ENCODE measurements at regions not wholly inside any gene's neighbourhood (a gene's known extent, or its start where the extent isn't known, plus 50 kb on each side); places are given as distances from the start of the nearest gene placed in this dataset.
A peak's percentile ranks its signal among the peaks of the same experiment; 100 is the strongest.

DNA sequence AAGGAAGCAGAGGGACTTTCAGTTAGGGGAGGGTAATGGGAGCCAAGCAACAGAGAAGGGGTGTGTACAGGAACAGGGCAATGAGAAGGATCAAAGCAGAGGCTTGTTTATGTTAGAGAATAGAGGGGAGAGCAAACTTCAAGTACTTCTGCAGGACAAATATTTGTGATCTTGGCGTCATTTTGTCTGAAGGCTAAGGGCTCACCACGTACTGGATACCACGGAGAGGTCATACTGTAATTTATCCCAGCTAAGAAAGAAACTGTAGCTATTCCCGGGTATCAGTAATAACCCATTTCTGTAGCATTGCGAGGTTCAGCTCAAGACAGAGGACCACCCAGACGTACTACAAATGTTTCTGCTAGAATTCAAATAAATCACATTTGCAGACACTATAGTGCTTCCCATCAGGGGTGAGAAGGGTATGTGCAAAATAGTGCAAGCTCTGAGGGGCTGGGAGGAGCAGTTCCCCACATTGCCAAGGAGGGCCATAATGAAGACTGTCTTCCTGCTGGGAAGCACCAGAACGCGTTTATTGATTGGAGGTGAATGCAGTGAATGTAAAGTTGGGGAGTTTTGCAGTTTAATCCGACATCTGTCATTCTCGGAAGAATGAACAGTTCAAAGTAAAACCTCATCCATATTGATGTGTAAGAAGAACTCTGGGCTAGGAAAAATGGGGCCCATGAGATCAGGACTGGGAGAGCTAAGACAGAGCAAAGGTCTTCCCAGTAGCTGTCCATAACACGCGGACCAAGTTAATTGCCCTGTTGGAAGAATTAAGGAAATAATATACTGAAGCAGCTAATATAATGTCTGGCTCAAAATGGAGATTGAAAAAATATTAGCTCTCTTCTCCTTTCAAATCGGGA, 136.9 kb downstream of the RWDD3 start:
- no peak for DNase-seq (ENCODE audit: low read depth in 2 of 2)

DNA sequence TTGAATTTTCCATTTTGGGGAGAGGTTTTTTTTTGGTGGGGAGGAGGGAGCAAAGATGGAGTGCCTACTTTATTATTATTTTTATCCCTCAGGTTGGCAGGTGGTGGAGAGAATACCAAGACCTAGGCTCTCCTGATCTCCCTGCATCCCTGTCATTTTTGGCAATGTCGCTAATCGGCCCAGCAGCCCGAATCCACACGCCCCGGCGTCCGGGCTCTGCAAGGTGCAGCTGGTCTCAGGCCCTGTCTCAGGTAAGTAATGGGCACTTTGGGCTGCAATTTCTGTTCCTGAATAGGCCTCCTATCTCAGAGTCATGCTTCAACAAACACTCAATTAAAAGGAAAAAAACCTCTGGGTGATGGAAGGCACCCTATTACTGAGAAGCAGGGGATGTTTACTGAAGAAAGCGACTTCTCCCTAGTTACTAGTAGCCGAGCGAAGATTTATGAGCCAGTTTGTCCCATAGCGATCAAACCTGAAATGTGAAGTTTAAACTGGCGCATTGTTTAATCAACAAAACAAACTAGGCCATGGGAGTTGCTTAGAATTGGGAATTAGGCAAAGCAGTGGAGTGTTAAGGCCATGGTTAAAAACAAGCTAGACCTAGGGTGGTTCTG, 137.8 kb downstream of the RWDD3 start:
- DNase-seq (ENCODE audit: low read depth in 2 of 2), result no peak

DNA sequence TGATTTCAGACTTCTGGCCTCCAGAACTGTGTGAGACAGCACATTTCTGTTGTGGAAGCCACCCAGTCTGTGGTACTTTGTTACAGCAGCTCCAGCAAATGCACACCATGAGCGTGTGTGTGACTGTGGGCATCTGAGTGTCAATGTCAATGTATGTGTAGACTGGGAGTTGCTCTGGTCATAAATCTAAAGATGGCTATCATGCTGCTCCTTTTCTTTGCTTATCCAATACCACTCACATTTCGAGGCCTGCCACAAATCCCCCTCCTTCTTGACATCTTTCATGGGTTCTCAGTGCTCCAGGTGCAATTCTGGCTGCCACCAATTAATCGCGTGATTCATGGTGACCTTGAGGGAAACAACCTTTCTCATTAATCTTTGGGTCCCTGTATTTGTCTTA, 141.2 kb downstream of the RWDD3 start:
- DNase-seq (ENCODE audit: low read depth in 2 of 2), result no peak

DNA sequence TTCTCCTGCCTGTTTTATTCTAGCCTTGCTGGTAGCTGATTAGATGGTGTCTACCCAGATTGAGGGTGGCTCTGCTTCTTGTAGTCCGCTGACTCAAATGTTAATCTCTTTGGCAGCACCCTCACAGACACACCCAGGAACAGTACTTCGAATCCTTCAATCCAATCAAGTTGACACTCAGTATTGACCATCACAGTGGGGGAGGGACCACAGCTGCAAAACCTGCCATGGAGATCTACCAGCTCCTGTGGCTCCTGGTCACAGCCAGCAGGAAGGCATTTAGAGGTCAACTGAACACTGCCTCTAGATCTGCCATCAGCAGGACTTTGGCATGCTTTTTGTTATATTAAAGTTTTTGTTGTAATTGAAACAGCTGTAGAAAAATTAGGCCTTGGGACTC, 146.9 kb downstream of the RWDD3 start:
- DNase-seq (ENCODE audit: low read depth in 2 of 2), result no peak

DNA sequence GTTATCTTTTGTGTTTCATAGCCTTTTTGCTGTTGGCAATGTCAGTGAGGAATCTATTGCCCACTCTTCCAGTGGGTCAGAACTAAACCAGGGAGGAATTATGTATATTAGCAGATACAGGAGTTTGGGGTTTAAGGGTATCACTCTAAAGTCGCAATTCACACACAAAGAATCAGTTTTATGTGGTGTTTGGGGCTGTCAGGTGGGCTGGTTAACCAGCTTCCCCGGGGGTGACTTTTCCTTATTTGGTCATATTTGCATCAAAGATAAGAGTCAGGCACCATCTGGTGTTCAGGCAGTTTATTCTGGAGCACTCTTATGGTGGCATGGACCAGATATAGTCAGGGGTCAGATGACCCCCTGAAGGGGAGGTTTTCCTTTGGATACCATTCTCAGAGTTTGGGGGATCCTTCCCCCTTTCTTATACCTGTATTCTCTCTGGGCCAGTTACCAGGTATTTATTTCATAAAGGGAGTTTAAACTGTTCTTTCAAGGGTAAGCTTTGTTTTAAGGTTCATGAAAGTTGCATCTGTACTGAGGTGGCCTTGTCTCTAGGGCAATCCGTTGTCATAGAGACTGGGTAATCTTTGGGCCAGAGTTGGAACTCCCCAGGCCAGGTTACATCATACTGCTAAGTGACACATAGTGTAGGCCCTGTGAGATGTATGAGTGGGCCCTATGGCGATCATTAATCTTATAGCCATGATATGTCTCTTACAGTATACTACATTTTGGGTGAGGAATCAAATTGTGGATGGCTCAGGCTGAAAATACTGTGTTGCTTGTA, 148.2 kb downstream of the RWDD3 start:
- no peak for DNase-seq (ENCODE audit: low read depth in 2 of 2)

DNA sequence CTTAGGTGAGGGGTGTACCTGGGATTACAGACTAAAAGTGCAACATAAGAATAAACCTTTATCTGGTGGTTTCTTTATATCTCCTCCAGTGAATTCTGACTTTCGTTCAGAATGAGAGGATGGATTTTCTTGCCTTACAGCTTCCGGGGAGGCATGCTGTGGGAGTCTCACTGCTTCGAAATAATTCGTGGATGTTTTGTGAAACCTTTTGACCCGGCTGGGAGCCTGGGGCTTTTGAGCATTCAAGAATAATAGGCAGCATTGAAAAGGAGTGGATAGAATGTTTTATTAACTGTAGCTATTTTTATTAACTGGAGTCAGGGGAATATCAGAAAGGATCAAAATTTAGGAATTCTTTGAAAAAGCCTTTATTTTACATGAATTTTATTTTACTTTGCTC, 149.1 kb downstream of the RWDD3 start:
- DNase-seq (ENCODE audit: low read depth in 2 of 2), result no peak

DNA sequence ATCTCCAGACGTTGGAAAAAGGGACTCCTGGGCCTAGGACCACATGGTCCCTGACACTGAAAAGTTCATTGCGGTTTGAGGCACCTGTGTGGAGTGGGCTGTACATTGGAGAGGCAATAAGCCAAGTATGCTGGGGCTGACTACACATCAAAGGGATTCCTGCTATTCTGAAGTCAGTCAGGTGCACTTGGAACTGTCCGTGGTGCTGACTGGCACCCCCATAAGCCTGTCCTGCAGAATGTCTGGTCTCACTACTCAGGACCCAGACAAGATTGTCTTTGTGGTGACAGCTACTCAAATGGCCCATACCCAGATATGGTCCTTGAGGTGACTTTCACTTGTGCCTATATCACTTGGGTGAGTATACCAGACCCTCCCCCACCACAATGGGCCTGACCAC, 150.6 kb downstream of the RWDD3 start:
- DNase-seq (ENCODE audit: low read depth in 2 of 2), result peak in 1 of 2 donors; percentile 20

DNA sequence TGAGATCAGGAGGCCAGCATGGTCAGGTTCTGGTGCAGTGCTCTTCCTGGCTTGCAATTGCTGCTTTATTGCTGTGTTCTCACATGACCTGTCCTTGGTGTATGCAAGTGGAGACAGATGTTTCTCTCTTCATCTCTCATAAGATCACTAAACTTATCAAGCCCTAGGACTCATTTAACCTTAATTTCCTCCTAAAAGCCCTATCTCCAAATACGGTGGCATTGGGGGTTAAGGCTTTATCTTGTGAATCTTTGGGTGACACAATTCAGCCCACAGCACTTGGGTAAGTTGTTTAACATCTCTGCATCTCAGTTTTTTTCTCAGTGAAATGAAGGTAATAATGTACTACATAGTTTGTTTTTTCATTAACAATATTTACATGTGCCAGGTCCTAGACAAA, 152.4 kb downstream of the RWDD3 start:
- no peak for DNase-seq (ENCODE audit: low read depth in 2 of 2)

DNA sequence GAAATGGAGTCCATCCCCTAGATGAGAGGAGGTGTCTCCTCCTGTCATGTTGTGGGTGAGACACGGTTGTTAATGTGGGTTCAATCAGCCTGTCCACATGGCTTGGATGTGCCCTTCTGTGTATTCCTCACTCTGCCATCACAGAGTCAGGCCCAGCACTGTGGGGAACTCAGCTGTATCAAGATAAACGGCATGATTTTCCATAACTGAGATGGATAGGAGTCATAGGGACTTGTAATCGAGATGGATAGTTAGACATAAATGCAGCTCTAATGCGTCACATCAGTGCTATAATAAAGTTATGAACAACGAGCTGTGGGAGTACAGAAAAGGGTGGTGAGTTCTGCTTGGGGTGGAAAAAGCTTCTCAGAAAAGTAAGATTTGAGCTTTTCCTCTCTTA, 152.9 kb downstream of the RWDD3 start:
- DNase-seq (ENCODE audit: low read depth in 2 of 2), result no peak

DNA sequence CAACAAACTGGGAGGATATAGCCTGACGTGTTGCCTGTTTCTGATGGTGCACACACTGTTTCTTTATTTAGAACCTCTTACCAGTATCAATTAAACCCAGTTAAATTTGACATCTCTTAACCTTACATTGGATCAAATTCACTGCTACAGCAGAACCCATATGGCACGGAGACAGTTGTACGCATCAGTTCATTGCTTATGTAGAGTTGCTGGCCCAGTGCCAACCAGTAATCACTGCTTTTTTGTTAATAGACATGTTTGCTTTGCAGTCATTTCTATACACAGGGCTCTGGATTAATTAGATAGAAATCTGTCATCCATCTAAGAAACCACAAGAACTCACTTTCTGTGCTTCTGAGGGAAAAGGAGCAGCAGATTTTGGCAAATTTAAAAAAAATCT, 154.0 kb downstream of the RWDD3 start:
- DNase-seq (ENCODE audit: low read depth in 2 of 2), result no peak

DNA sequence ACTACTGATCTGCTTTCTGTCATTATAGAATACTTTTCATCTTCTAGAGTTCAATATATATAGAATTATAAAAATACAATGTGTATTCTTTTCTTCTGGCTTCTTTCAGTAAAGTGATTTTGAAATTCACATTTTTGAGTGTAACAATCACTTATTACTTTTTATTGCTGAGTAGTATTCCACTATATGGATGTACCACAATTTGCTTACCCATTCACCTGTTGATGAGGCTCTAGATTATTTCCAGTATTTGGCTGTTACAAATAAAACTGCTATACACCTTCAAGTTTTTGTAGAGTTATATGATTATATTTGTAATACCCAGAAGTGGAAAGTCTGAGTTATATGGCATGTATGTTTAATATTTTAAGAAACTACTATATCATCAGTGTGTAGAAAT, 159.4 kb downstream of the RWDD3 start:
- no peak for DNase-seq (ENCODE audit: low read depth in 2 of 2)

DNA sequence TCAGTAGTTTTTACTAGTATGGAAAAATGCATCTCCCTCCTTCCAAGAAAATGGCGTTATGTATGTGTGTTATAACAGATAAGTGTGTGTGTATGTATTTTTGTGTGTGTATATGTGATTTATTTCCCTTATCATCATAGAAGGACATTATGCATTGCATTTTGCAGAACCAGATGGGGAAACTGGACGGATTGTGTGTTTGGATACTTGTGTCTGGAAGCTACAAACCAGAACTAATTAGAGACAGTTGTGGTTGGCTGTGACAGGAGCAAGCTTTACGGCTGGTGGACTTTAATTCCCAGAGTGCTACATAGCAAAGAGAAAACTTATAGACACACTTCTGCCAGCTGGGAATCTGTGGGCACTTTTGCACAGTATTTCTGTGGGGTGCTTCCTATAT, 162.5 kb downstream of the RWDD3 start:
- DNase-seq (ENCODE audit: low read depth in 2 of 2), result no peak

DNA sequence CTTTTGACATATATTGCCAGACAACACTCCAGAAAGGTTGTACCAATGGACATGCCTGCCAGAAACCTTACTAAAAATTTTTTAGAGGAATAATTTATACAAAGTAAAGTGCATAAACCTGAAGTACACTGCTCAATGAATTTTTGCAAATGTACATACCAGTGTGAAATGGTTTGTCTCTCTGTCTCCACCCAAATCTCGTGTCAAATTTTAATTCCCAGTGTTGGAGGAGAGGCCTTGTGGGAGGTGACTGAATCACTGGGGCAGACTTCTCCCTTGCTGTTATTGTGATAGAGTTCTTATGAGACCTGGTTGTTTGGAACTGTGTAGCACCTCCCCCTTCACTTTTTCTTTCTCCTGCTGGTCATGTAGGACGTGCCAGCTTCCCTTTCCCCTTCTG, 168.8 kb downstream of the RWDD3 start:
- DNase-seq (ENCODE audit: low read depth in 2 of 2), result no peak

DNA sequence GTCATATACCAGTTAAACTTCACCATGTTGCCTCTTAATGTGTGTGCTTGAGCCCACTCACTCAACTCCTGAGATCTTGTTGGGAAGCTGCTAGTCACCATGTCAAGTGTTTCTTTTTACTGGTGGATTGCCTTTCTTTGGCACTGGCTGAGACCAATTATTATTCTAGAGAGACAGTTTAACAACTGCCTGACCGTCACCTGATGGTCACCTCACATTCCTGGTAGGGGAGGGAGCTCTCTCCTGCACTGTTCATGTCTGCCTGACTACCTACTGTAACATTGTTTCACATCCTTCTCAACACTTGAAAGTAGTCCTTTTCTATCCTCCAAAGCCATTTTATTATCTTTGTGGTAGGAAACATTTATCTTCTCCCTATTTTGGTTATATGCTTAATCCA, 172.3 kb downstream of the RWDD3 start:
- no peak for DNase-seq (ENCODE audit: low read depth in 2 of 2)

DNA sequence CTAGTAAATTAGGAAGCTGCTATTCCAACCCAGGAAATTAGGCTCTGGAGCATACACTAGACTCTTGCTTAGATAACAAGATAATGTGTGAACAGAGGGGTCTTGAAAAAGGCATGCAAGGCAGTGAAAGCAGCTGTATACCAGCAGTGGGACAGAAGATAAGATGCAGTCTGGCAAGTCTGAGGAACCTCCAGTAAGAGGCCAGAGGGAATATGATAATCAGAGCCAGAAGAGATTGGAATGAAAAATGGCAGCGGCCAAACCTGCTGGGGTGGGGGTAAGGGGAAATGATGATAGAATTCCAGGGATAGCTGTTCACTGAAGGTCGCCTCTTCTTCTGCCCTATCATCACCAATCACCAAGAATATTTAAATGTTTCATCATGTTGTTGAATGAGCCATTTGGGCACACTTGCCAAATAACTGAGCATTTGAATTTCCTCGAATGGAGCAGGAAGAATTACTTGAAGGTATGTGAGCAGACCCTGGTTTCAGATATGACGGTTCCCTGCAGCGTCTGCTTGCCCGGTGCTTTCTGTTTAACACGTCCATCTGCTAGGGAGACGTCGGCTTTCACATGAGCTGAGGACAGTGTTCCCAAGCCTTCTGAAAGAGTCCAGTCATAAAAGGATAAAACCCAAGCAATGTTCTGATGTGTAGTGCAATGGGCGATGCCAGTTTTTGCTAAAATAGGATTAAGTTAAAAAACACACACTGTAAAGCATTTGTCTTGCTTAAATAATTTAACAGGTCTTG, 173.3 kb downstream of the RWDD3 start:
- no peak for DNase-seq (ENCODE audit: low read depth in 2 of 2)

DNA sequence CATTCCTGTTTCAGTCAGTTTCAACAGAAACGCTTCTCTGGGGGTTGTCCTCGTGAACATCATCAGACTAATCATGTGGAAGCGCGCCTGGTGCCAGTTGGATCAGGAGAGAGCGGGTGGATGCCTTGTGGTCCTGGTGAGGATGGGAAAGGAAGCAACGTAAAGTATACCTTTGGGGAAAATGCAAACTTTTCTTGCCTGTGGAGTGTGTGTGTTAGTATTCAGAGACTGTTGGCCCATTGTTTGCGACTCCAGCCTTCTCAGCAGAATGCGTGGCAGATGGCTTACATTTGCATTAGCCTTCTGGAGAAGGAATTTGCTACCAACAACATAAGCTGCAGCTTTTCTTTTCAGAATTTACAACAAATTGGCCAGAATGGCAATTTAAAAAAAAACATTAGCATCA, 173.9 kb downstream of the RWDD3 start:
- no peak for DNase-seq (ENCODE audit: low read depth in 2 of 2)

DNA sequence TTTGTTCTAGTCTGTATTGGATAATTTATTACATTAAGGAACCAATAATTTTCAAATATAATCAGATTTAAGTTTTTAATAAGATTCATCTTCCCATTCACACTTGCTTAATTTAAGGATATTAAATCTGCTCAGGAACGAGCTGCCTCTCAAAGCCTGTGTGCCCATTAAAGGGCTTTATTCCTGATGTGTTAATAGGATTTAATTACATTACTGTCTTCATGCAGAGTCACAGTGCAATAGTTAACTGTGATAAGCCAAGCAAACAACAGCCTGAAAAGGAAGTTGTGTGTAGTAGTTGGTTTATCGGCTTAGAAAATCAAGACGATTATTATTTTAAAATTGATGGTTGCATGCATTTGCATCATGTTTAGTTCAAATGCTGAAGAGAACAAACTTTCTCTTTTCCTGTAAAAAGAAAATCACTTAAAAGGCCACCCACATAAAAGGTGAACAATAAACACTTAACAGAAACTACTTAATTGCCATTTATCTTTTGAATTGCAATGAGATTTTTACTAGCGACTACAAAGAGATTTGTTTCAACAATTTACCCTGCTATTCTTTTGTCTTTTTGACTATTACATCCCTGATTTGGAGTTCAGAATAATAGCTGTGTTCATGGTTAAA, 174.6 kb downstream of the RWDD3 start:
- DNase-seq (ENCODE audit: low read depth in 2 of 2), result no peak

DNA sequence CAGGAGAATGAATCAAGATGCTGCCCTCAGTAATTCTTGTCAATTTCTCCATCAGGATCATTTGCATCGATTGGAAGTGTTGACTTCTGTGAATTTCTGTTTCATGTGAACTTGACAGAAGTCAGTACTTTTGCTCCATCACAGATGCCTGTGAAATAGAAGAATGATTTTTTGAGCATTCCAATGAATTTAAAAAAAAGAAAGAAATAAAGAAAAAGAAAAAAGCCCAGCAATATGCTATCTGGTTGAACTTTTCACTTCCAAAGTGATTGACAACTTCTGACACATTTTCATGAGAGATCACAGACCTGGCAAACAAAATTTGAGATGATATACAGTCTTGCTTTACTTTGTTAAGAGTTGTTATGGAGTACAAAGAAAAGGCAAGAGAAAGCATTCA, 175.3 kb downstream of the RWDD3 start:
- DNase-seq (ENCODE audit: low read depth in 2 of 2), result no peak

DNA sequence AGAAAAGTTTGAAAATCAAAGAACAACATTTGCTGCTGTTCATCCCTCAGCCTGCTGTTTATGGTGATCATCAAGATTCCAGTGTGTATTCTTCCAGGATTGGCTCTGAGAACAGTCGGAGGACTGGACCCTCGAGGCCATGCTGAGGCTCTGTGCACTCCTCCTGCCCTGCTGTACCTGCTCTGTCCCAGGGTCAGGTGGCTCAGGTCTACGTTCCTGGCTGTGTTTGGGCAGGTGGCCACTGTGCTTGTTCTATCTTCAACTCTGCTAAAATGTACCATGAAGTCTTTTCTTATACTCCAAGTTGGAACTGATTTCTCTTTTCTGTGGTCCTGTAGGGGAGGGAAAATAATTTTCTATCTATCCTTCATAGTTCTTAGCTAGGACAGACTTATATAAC, 175.9 kb downstream of the RWDD3 start:
- no peak for DNase-seq (ENCODE audit: low read depth in 2 of 2)

DNA sequence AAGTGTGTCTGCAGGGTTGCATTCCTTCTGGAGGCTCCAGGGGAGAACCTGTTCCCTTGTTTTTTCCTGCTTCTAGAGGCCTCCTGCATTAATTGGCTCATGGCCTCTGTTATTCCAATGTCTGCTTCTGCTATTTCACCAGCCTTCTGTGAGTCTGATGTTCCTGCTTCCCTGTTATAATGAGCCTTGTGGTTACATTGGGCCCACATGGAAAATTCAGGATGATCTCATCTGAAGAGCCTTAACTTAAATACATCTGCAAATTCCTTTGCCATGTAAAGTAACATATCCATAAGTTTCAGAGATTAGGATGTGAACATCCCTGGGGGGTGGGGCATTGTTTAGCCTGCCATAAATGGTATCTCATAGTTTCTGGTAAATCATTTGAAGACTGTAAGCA, 181.1 kb downstream of the RWDD3 start:
- DNase-seq (ENCODE audit: low read depth in 2 of 2), result no peak

DNA sequence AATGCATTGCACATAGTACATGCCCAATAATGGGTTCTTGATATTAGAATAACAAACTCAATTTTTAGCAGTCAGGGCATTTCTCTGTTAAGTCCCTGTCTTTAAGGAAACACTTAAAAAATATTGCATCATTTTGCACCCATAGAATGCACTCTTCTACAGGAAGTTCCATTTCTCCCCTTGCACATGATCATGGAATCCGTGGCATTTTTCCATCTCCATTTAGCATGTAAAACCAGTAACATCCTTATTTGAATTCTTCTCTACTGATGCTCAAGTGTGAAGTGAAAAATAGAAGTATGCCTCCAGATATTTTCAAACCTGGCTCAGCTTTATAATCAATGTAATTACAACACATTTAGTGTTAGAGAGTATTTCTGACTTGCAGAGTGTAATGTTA, 192.8 kb downstream of the RWDD3 start:
- DNase-seq (ENCODE audit: low read depth in 2 of 2), result no peak
